ENCODE measurements at regions not wholly inside any gene's neighbourhood (a gene's known extent, or its start where the extent isn't known, plus 50 kb on each side); places are given as distances from the start of the nearest gene placed in this dataset.

DNA sequence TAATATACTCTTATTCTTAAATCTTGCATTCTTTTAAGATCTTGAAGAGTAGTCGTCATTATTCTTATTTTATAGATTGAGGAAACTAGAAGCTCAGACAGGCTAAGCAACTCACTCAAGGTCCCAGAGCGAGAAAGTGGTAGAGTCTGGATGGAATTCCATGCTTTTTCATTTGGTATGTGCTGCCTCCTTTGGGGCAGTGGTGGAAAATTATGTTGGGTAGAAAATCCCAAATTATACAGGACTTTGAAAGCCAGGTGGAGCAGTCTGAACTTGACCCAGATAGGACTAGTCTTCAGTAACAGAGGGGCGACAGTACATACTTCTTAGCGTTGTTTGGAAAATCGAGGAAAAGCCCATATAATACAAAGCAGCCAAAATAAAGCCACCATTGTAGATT is 205.6 kb downstream of the ATG4C start:
- TF ChIP-seq, protein P1, sequence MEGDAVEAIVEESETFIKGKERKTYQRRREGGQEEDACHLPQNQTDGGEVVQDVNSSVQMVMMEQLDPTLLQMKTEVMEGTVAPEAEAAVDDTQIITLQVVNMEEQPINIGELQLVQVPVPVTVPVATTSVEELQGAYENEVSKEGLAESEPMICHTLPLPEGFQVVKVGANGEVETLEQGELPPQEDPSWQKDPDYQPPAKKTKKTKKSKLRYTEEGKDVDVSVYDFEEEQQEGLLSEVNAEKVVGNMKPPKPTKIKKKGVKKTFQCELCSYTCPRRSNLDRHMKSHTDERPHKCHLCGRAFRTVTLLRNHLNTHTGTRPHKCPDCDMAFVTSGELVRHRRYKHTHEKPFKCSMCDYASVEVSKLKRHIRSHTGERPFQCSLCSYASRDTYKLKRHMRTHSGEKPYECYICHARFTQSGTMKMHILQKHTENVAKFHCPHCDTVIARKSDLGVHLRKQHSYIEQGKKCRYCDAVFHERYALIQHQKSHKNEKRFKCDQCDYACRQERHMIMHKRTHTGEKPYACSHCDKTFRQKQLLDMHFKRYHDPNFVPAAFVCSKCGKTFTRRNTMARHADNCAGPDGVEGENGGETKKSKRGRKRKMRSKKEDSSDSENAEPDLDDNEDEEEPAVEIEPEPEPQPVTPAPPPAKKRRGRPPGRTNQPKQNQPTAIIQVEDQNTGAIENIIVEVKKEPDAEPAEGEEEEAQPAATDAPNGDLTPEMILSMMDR (optimal IDR thresholded peaks at IDR 0.05 in 1 of 3, IDR thresholded peaks at IDR 0.05 in 1 of 3, conservative IDR thresholded peaks at IDR 0.05 in 1 of 3; ENCODE audit: extremely low read depth in 1 of 3, insufficient read depth in 2 of 3, low read length in 3 of 3): peak in 1 of 3 experiments; percentile 11
- no peak for TF ChIP-seq EZH2 (IDR thresholded peaks at IDR 0.05; ENCODE audit: low read length)

All from keratinocyte (primary cell).